Hematopoietic multipotent progenitor cell treated with erythropoietin and hydrocortisone succinate and interleukin-3 and kit ligand, for 6 days (in vitro differentiated cells): ENCODE measurements at regions not wholly inside any gene's neighbourhood (a gene's known extent, or its start where the extent isn't known, plus 50 kb on each side); places are given as distances from the start of the nearest gene placed in this dataset.
"Not testable (repeated sequence)": the region's sequence is repeated elsewhere in the genome, so short reads cannot be mapped to it uniquely, and the experiment has no call there.

ENCODE experiments used
- DNase-seq: peaks from one replicate; pipeline ENCODE4 v3.0.0-alpha.2; 2015

- DNase-seq: no peak
These were observed 262.0 kb downstream of the NUF2 start for GRCh38 chr1:163583661-163584181.

GRCh38 chr1:163585796-163586195, 264.0 kb downstream of the NUF2 start:
- no peak for DNase-seq

- no peak for DNase-seq
These were observed 267.0 kb downstream of the NUF2 start for GRCh38 chr1:163588796-163589195.

- no peak for DNase-seq
These were observed 268.0 kb downstream of the NUF2 start for GRCh38 chr1:163589735-163590134.

GRCh38 chr1:163591131-163591530, 269.4 kb downstream of the NUF2 start:
- not testable (repeated sequence) for DNase-seq

DNA sequence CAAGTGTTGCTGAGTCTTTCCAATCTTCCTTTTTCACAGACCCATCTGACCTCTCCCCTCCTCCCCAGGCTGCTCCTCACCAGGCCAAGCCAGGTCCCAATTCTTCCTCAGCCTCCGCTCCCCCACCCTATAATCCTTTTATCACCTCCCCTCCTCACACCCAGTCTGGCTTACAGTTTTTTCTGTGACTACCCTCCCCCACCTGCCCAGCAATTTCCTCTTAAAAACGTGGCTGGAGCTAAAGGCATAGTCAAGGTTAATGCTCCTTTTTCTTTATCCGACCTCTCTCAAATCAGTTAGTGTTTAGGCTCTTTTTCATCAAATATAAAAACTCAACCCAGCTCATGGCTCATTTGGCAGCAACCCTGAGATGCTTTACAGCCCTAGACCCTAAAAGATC, 270.9 kb downstream of the NUF2 start:
- DNase-seq: not testable (repeated sequence)

DNA sequence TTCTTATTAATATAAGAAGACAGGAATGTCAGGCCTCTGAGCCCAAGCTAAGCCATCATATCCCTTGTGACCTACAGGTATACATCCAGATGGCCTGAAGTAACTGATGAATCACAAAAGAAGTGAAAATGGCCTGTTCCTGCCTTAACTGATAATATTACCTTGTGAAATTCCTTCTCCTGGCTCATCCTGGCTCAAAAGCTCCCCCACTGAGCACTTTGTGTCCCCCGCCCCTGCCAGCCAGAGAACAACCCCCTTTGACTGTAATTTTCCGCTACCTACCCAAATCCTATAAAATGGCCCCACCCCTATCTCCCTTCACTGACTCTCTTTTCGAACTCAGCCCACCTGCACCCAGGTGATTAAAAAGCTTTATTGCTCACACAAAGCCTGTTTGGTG, 274.4 kb downstream of the NUF2 start:
- not testable (repeated sequence) for DNase-seq

GRCh38 chr1:163596541-163597258, 274.9 kb downstream of the NUF2 start:
- no peak for DNase-seq

GRCh38 chr1:163604321-163604720, 282.6 kb downstream of the NUF2 start:
- no peak for DNase-seq

DNA sequence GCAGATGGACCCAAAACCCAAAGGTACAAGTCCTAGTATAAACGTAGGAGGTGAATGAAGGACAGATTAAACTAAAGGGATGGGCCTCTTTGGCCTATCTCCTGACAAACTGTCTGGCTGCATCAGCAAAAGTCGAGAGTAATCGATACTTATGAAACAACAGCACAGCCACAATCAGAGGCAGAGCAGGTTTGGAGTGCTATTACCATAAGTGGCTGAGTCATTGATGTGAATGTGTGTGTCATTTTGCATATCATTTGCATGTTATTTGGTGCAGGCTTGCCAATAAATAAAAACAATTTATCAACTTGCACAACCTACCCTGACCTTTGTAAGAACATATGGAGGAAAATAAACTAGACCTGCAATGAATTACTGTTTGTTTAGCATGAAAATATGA, 283.1 kb downstream of the NUF2 start:
- DNase-seq: no peak

DNA sequence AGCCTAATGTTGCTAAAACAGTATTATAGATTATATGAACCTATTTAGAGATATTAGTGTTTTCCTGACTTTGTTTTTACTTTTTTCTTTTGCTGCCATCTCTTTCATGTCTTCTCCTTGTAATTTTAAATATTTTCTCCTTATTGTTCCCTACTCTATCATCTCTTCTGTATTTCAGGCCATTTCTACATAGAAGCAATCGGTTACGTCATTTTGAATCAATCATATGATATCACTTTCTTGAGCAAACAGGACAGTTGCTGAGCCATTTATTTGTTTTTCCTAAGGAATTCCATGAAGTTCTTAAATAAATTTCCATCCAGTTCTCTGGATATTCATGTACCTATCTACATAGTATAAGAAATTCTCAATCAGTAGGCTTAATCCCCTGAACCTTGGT, 287.2 kb downstream of the NUF2 start:
- DNase-seq: no peak

DNA sequence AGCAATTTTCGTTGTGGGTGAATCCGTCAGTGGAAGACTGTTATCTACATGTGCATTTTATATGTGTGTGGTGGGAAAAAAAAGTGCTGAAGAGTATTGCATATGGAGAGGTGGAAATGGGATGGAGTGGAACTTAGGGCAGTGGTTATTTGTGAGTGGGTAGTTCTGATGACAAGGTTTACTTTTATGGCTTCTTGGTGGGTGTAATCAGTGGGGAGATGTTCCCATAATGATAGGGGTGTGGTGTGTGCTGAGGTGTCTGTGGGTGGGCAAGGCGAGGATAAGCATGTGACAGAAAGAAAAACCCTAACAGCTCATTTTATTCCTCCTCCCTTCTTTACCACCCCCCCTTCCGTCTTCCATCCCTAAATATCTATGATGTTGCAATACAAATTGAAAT, 288.1 kb downstream of the NUF2 start:
- no peak for DNase-seq

GRCh38 chr1:163610486-163610885, 288.7 kb downstream of the NUF2 start:
- no peak for DNase-seq

GRCh38 chr1:163614361-163614760, 292.6 kb downstream of the NUF2 start:
- DNase-seq: no peak

DNA sequence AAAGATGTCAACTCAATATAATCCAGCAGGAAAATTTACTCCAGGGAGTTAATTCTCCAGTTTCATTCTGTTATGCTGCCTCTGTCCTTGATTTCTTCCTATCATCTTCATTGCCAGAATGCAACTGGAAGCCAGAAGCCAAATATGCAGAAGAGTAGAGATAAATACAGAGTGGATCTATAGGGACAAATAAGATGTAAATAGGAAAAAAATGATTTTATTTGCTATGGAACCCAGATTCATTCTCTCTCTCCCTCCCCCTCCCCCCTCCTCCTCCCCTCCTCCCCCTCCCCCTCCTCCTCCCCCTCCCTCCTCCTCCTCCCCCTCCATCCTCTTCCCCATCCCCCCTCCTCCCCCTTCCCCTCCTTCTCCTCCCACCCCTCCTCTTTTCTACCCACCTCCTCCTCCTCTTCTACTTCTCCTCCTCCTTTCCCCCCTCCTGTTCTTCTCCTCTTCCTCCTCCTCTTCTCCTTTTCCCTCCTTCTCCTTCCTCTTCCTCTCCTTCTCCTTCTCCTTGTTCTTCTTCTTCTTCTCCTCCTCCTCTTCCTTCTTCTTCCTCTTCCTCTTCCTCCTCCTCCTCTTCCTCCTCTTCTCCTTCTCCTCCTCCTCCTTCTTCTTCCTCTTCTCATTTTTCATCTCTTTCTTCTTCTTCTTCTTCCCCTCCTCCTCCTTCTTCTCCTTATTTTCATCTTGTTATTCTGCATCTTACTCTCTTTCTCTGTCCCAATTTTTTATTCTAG, 306.4 kb downstream of the NUF2 start:
- DNase-seq: no peak

GRCh38 chr1:163632269-163632668, 310.5 kb downstream of the NUF2 start:
- no peak for DNase-seq

DNA sequence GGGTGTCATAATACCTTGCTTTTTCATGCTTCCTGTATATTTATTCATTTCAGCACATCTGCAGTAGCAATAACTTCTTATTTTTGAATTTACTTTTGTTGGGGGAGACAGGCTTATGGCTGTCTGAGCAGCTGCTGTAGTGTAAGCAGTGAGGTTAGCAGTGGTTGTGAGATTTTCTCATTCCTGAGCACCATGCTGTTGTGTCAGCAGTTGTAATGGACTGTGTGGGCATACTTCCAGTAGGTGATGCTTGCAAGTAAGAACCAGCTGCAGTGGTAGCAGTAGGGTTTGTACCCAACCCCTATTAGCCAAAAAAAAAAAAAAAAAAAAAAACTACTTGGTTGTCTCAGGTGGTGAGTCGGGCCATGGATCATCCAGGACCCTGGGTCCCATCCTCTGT, 311.6 kb downstream of the NUF2 start:
- DNase-seq: no peak

DNA sequence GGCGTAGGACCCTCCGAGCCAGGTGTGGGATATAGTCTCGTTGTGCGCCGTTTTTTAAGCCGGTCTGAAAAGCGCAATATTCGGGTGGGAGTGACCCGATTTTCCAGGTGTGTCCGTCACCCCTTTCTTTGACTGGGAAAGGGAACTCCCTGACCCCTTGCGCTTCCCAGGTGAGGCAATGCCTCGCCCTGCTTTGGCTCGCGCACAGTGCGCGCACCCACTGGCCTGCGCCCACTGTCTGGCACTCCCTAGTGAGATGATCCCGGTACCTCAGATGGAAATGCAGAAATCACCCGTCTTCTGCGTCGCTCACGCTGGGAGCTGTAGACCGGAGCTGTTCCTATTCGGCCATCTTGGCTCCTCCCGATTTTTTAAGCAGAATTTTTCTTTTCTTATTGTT, 323.9 kb downstream of the NUF2 start:
- DNase-seq: not testable (repeated sequence)

DNA sequence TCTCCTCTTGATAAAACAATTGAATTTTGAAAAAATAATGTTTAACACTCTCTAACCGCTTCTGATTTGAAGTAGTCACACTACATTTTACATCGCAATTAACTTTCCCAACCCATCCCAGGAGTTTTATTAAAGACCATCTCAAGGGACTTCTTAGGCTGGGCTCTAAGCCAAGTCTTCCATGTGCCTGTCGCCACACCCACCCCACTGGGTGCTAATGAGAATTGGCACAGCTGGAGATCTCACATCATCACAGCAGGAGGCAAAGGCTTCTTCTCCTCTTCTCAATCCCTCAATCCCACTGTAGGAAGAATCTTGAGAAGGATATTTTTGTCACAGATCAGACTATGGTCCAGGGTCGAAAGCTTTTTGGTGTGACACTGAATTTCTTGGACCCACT, 328.9 kb downstream of the NUF2 start:
- no peak for DNase-seq

- no peak for DNase-seq
These were observed 330.7 kb downstream of the NUF2 start for GRCh38 chr1:163652441-163652840.

GRCh38 chr1:163655565-163655964, 333.8 kb downstream of the NUF2 start:
- DNase-seq: no peak

- DNase-seq: no peak
These were observed 334.5 kb downstream of the NUF2 start for GRCh38 chr1:163656095-163656759.

DNA sequence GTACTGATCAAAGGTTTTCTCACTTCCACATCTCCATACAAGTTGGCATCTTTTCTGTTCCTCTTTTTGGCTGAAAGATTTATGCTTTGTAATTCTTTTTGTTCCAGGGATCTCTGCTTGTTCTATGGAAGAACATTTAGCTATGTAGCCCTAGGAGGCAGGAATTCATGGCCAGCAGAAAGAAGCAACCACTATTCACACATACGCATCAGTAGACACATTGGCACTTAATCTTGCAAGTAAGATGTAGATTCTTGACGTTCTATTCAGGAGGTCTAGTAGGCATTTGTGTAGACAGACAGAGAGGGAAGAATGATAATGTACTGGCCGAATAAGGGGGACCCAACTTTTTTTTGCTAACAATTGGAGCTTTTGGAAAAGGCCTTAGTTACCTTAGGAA, 336.0 kb downstream of the NUF2 start:
- DNase-seq: no peak

- no peak for DNase-seq
These were observed 339.6 kb downstream of the NUF2 start for GRCh38 chr1:163661391-163661790.
